H1 (cell line): ENCODE measurements at regions not wholly inside any gene's neighbourhood (a gene's known extent, or its start where the extent isn't known, plus 50 kb on each side); places are given as distances from the start of the nearest gene placed in this dataset.

ENCODE experiments used
- CTCF ChIA-PET: fragments of 300-600 bp; sonication (Branson Sonifier 250); formaldehyde crosslinking; loops from one replicate; lab custom pipeline; 2021; ENCODE audit not compliant: partially characterized antibody; lab: Charles Lee
- POLR2A ChIA-PET: fragments of 300-600 bp; sonication (Branson Sonifier 250); formaldehyde crosslinking; loops from one replicate; lab custom pipeline; 2021; ENCODE audit warnings: inconsistent platforms; ENCODE audit not compliant: partially characterized antibody; lab: Charles Lee
- DNase-seq, 2 experiments: peaks; one replicate each; pipeline versions ENCODE4 v3.0.0 to v3.0.0-alpha.2; 2010 to 2022; ENCODE audit warnings: low spot score in 2 of 2, low read depth in 1 of 2, mixed read lengths in 1 of 2
- FAIRE-seq: peaks from 2 replicates; lab custom pipeline; 2011; peaks lifted over from hg19 to GRCh38; lab: Jason Lieb, UNC
- H2AFZ ChIP-seq: 2 replicates; pipeline ENCODE4 v1.8.1; 2012; ENCODE audit warnings: low read length, inconsistent platforms
- H2AK5ac ChIP-seq: 2 replicates; pipeline ENCODE4 v1.6.1; 2013; ENCODE audit warnings: low read depth, low read length
- H2BK120ac ChIP-seq: replicated peaks from 2 replicates; pipeline ENCODE3; 2013; ENCODE audit warnings: low read depth, low read length, inconsistent platforms
- H2BK12ac ChIP-seq: 2 replicates; pipeline ENCODE4 v1.6.1; 2013; ENCODE audit warnings: low read depth, low read length
- H2BK15ac ChIP-seq: 2 replicates; pipeline ENCODE4 v1.6.1; 2013; ENCODE audit warnings: low read length
- H2BK20ac ChIP-seq: 2 replicates; pipeline ENCODE4 v1.6.1; 2013; ENCODE audit warnings: low read length
- H2BK5ac ChIP-seq: 2 replicates; pipeline ENCODE4 v1.6.1; 2013; ENCODE audit warnings: low read depth, low read length
- H3K14ac ChIP-seq: 2 replicates; pipeline ENCODE4 v1.6.1; 2013; ENCODE audit warnings: inconsistent platforms; ENCODE audit not compliant: insufficient read length
- H3K18ac ChIP-seq: 2 replicates; pipeline ENCODE4 v1.6.1; 2013; ENCODE audit warnings: low read length; ENCODE audit errors: extremely low read depth
- H3K23ac ChIP-seq: 2 replicates; pipeline ENCODE4 v1.6.1; 2013; ENCODE audit warnings: inconsistent platforms; ENCODE audit not compliant: insufficient read length
- H3K23me2 ChIP-seq: 2 replicates; pipeline ENCODE4 v1.6.1; 2013; ENCODE audit warnings: low read depth, low read length
- H3K27ac ChIP-seq: 2 replicates; pipeline ENCODE4 v1.6.1; 2011; ENCODE audit warnings: low read depth, low read length, inconsistent platforms
- H3K27me3 ChIP-seq, 4 experiments: replicated peaks in 1 of 4; 1 replicate in 1 of 4; 2 replicates in 3 of 4; pipeline versions ENCODE4 v1.6.1 to v1.8.1; 2011 to 2013; ENCODE audit warnings: low read length in 3 of 4, mild to moderate bottlenecking in 3 of 4, inconsistent platforms in 2 of 4, mixed read lengths in 2 of 4, moderate library complexity in 1 of 4; ENCODE audit not compliant: control insufficient read depth in 3 of 4, insufficient read depth in 3 of 4; ENCODE audit errors: extremely low read depth in 1 of 4
- H3K36me3 ChIP-seq, 4 experiments: 2 replicates each; pipeline versions ENCODE4 v1.6.1 to v1.8.1; 2011 to 2013; ENCODE audit warnings: mild to moderate bottlenecking in 4 of 4, low read length in 3 of 4, moderate library complexity in 2 of 4, control low read depth in 1 of 4, inconsistent platforms in 1 of 4; ENCODE audit not compliant: insufficient read depth in 4 of 4, control insufficient read depth in 2 of 4
- H3K4ac ChIP-seq: replicated peaks from 2 replicates; pipeline ENCODE3; 2013; ENCODE audit warnings: low read length, low read depth, mixed read lengths, inconsistent platforms; ENCODE audit not compliant: insufficient read length
- H3K4me1 ChIP-seq, 4 experiments: replicated peaks in 1 of 4; 1 replicate in 1 of 4; 2 replicates in 3 of 4; pipeline versions ENCODE4 v1.6.1 to v1.8.1; 2011 to 2013; ENCODE audit warnings: low read length in 3 of 4, inconsistent platforms in 2 of 4, mixed read lengths in 1 of 4; ENCODE audit not compliant: insufficient read depth in 4 of 4, control insufficient read depth in 3 of 4
- H3K4me2 ChIP-seq, 2 experiments: 2 replicates each; pipeline versions ENCODE4 v1.6.1 to v1.8.1; 2011 to 2013; ENCODE audit warnings: low read depth in 2 of 2, low read length in 2 of 2, control low read depth in 1 of 2, inconsistent platforms in 1 of 2, mild to moderate bottlenecking in 1 of 2; ENCODE audit not compliant: insufficient read depth in 1 of 2
- H3K4me3 ChIP-seq, 4 experiments: fragments of 200-600, 300-600 bp in 1 of 4; sonication (generic), shearing (Covaris generic), sonication (Bioruptor Twin) in 1 of 4; 2 replicates each; pipeline versions ENCODE4 v1.5.1 to v1.8.1; 2011 to 2016; ENCODE audit warnings: low read length in 4 of 4, low read depth in 3 of 4, control low read depth in 2 of 4, inconsistent platforms in 2 of 4, mild to moderate bottlenecking in 2 of 4, mixed read lengths in 1 of 4, moderate library complexity in 1 of 4; ENCODE audit not compliant: insufficient read depth in 2 of 4; ENCODE audit errors: extremely low read depth in 1 of 4
- H3K56ac ChIP-seq: replicated peaks from 2 replicates; pipeline ENCODE3; 2013; ENCODE audit warnings: low read depth, mild to moderate bottlenecking, mixed read lengths, low read length, inconsistent platforms; ENCODE audit not compliant: insufficient read length
- H3K79me1 ChIP-seq: 2 replicates; pipeline ENCODE4 v1.6.1; 2013; ENCODE audit warnings: low read depth, low read length, control low read depth
- H3K79me2 ChIP-seq, 2 experiments: 2 replicates each; pipeline versions ENCODE4 v1.6.1 to v1.8.1; 2012 to 2013; ENCODE audit warnings: low read length in 2 of 2, mild to moderate bottlenecking in 2 of 2, inconsistent platforms in 1 of 2; ENCODE audit not compliant: insufficient read depth in 2 of 2, control insufficient read depth in 1 of 2
- H3K9ac ChIP-seq, 4 experiments: replicated peaks in 1 of 4; 1 replicate in 1 of 4; 2 replicates in 3 of 4; pipeline versions ENCODE4 v1.6.1 to v1.8.1; 2011 to 2013; ENCODE audit warnings: low read depth in 3 of 4, low read length in 3 of 4, control low read depth in 2 of 4, mild to moderate bottlenecking in 2 of 4, moderate library complexity in 2 of 4, inconsistent platforms in 1 of 4; ENCODE audit errors: extremely low read depth in 1 of 4
- H3K9me3 ChIP-seq, 2 experiments: 2 replicates each; pipeline versions ENCODE4 v1.6.1 to v1.8.1; 2012 to 2013; ENCODE audit warnings: mild to moderate bottlenecking in 2 of 2, moderate library complexity in 2 of 2, control low read depth in 1 of 2, inconsistent platforms in 1 of 2, low read depth in 1 of 2, low read length in 1 of 2, mixed read lengths in 1 of 2; ENCODE audit not compliant: insufficient read depth in 2 of 2
- H4K20me1 ChIP-seq, 2 experiments: replicated peaks in 1 of 2; 2 replicates each; pipeline versions ENCODE3 to v1.8.1; 2011 to 2013; ENCODE audit warnings: inconsistent platforms in 2 of 2, low read length in 2 of 2, mild to moderate bottlenecking in 1 of 2; ENCODE audit not compliant: insufficient read depth in 2 of 2, control insufficient read depth in 1 of 2
- H4K5ac ChIP-seq: 2 replicates; pipeline ENCODE4 v1.6.1; 2013; ENCODE audit warnings: low read length, low read depth, mixed read lengths, inconsistent platforms; ENCODE audit not compliant: insufficient read length
- H4K8ac ChIP-seq: 2 replicates; pipeline ENCODE4 v1.8.0; 2013; ENCODE audit warnings: mild to moderate bottlenecking, moderate library complexity, low read length, inconsistent platforms; ENCODE audit not compliant: insufficient read depth; ENCODE audit errors: extremely low read depth
- H4K91ac ChIP-seq: replicated peaks from 2 replicates; pipeline ENCODE3; 2013; ENCODE audit warnings: low read length, mixed read lengths, inconsistent platforms; ENCODE audit not compliant: insufficient read length
- BACH1 ChIP-seq: IDR thresholded peaks from 2 replicates; pipeline ENCODE4 v1.6.1; 2012; ENCODE audit warnings: low read length, improper control_type of control experiment
- BCL11A ChIP-seq, 2 experiments: IDR thresholded peaks; one replicate each; pipeline ENCODE4 v1.6.1; 2011; ENCODE audit warnings: low read depth in 2 of 2, low read length in 2 of 2, mild to moderate bottlenecking in 2 of 2
- CBX8 ChIP-seq: fragments of 300-800, 300-1000 bp; sonication (generic); IDR thresholded peaks from 2 replicates; pipeline ENCODE4 v1.7.1; 2016; ENCODE audit warnings: low read depth, low read length, borderline replicate concordance
- CHD2 ChIP-seq: IDR thresholded peaks from 2 replicates; pipeline ENCODE4 v1.6.1; 2012; ENCODE audit warnings: low read length, improper control_type of control experiment
- CTBP2 ChIP-seq: IDR thresholded peaks from 2 replicates; pipeline ENCODE4 v1.7.0; 2011; ENCODE audit warnings: borderline replicate concordance, mild to moderate bottlenecking, moderate library complexity, mixed read lengths, low read length; ENCODE audit not compliant: insufficient read depth, insufficient read length
- E2F6 ChIP-seq: IDR thresholded peaks from 2 replicates; pipeline ENCODE4 v1.6.1; 2012; ENCODE audit warnings: inconsistent platforms
- EP300 ChIP-seq, 2 experiments: IDR thresholded peaks; 1 replicate in 1 of 2; 2 replicates in 1 of 2; pipeline ENCODE4 v1.6.1; 2011 to 2012; ENCODE audit warnings: low read depth in 2 of 2, low read length in 2 of 2, mild to moderate bottlenecking in 2 of 2, borderline replicate concordance in 1 of 2, inconsistent platforms in 1 of 2, moderate library complexity in 1 of 2
- KDM5A ChIP-seq: fragments of 200-600 bp; IDR thresholded peaks from 2 replicates; pipeline ENCODE4 v1.7.1; 2012; ENCODE audit warnings: mild to moderate bottlenecking, low read length, inconsistent platforms, mixed read lengths
- SP1 ChIP-seq: IDR thresholded peaks from 2 replicates; pipeline ENCODE4 v1.6.1; 2011; ENCODE audit warnings: low read depth, low read length
- TEAD4 ChIP-seq: IDR thresholded peaks from 2 replicates; pipeline ENCODE4 v1.6.1; 2012; ENCODE audit warnings: low read depth, low read length, inconsistent platforms, mixed read lengths
- USF2 ChIP-seq: IDR thresholded peaks from 2 replicates; pipeline ENCODE4 v1.6.1; 2011; ENCODE audit warnings: low read length, improper control_type of control experiment
- WGBS, 2 experiments: shearing (Covaris generic) in 1 of 2; methylation state at CpG; one replicate each; pipeline versions ENCODE4 v1.1.6 to v1.1.7; 2013 to 2015; ENCODE audit warnings: low lambda C conversion rate in 2 of 2, mixed read lengths in 2 of 2, inconsistent platforms in 1 of 2, low coverage in 1 of 2, missing lambda C conversion rate in 1 of 2; ENCODE audit not compliant: insufficient replicate concordance in 2 of 2, insufficient coverage in 1 of 2, insufficient read length in 1 of 2; ENCODE audit errors: extremely low coverage in 1 of 2, missing lambda C conversion rate in 1 of 2; 5-methylcytosine and 5-hydroxymethylcytosine counted together
- TF ChIP-seq, protein P1 (sequence below): IDR thresholded peaks from 2 replicates; pipeline ENCODE4 v1.6.1; 2012; ENCODE audit warnings: low read length, inconsistent platforms

DNA sequence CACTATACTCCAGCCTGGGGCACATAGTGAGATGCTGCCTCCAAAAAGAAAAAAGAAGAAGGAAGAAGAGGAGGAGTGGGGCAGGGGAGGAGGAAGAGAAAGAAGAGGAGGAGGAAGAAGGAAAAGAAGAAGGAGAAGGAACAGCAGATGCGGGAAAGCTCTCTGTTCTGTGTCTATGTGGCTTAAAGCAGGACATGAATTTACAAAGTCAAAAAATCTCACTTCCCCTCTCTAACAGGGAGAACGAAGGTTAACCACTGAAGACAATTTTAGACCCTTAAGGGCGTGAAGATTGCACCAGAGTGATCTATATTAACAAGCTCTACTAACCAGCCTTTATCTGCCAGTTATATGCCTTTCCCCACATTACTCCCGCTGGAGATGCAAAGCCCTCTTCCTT is 258.9 kb downstream of the METTL4 start:
- ChIA-PET CTCF (no interaction called here), POLR2A (no interaction called here)
- H3K56ac ChIP-seq = no peak overlapping the region
- H3K4me2 ChIP-seq = no peak overlapping the region
- no peak overlapping the region for H4K8ac ChIP-seq
- no peak overlapping the region for H4K5ac ChIP-seq
- no peak overlapping the region for H4K91ac ChIP-seq
- H3K9me3 ChIP-seq = no peaks in the 10 kb centered on the region
- H3K79me2 ChIP-seq = no peaks in the 10 kb centered on the region
- H2BK12ac ChIP-seq = no peak overlapping the region
- no peak overlapping the region for H3K9ac ChIP-seq
- no peaks in the 10 kb centered on the region for H3K79me1 ChIP-seq
- no peak overlapping the region for H3K4ac ChIP-seq
- DNase-seq = no peak
- H2BK20ac ChIP-seq = no peak overlapping the region
- no peak for FAIRE-seq
- H3K27me3 ChIP-seq = no peaks in the 10 kb centered on the region
- H3K4me3 ChIP-seq = no peak overlapping the region
- 91% methylated on average over 4 of the region's 4 CpGs; no CpG with 5 or more reads in 1 of the 2 experiments for WGBS, 2 experiments
- H2BK15ac ChIP-seq = no peak overlapping the region
- H2AFZ ChIP-seq = no peak overlapping the region
- no peak overlapping the region for H3K14ac ChIP-seq
- no peak overlapping the region for H2AK5ac ChIP-seq
- H2BK5ac ChIP-seq = no peak overlapping the region
- H4K20me1 ChIP-seq = no peaks in the 10 kb centered on the region
- no peak overlapping the region for H3K18ac ChIP-seq
- H3K27ac ChIP-seq = no peak overlapping the region
- H3K23me2 ChIP-seq = 0 out of 2 replicates have a peak, but pooled peaks cover 2% of the 10 kb centered on the region
- no peak overlapping the region for H2BK120ac ChIP-seq
- H3K36me3 ChIP-seq = no peaks in the 10 kb centered on the region
- no peak overlapping the region for H3K23ac ChIP-seq
- H3K4me1 ChIP-seq = no peaks in the 10 kb centered on the region
- no peak for TF ChIP-seq CHD2
- no peak for TF ChIP-seq BACH1
- no peak for TF ChIP-seq CBX8
- TF ChIP-seq USF2 = no peak
- TF ChIP-seq CTBP2 = no peak
- no peak for TF ChIP-seq SP1
- TF ChIP-seq BCL11A (IDR thresholded peaks at IDR 0.05; ENCODE audit: low read depth in 2 of 2, low read length in 2 of 2) = no peak
- TF ChIP-seq KDM5A = no peak
- TF ChIP-seq EP300 (IDR thresholded peaks at IDR 0.05; ENCODE audit: borderline replicate concordance in 1 of 2, low read depth in 2 of 2, low read length in 2 of 2) = no peak
- TF ChIP-seq, protein P1, sequence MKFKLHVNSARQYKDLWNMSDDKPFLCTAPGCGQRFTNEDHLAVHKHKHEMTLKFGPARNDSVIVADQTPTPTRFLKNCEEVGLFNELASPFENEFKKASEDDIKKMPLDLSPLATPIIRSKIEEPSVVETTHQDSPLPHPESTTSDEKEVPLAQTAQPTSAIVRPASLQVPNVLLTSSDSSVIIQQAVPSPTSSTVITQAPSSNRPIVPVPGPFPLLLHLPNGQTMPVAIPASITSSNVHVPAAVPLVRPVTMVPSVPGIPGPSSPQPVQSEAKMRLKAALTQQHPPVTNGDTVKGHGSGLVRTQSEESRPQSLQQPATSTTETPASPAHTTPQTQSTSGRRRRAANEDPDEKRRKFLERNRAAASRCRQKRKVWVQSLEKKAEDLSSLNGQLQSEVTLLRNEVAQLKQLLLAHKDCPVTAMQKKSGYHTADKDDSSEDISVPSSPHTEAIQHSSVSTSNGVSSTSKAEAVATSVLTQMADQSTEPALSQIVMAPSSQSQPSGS = no peak
- TF ChIP-seq TEAD4 = no peak
- no peak for TF ChIP-seq E2F6
